Stimulated activated CD4-positive, alpha-beta T cell treated with anti-CD3 and anti-CD28 coated beads, Interleukin-2, amount 100 ng/mL, for 4 hours (primary cell): ENCODE measurements at regions not wholly inside any gene's neighbourhood (a gene's known extent, or its start where the extent isn't known, plus 50 kb on each side); places are given as distances from the start of the nearest gene placed in this dataset.

ENCODE experiments used
- DNase-seq: peaks from one replicate; pipeline ENCODE4 v3.0.0-alpha.2; 2020; ENCODE audit warnings: low read depth

GRCh38 chr10:131850383-131850870, 50.4 kb upstream of the PPP2R2D start:
- no peak for DNase-seq
